Heart left ventricle (tissue), 13 donors: ENCODE measurements at regions not wholly inside any gene's neighbourhood (a gene's known extent, or its start where the extent isn't known, plus 50 kb on each side); places are given as distances from the start of the nearest gene placed in this dataset.

Experiments used
- POLR2A ChIP-seq, 2 donors: fragments of 450-650 bp; IDR thresholded peaks; one replicate each; pipeline ENCODE4 v1.6.1; 2017; ENCODE audit warnings: antibody characterized with exemption in 2 of 2, mild to moderate bottlenecking in 2 of 2, moderate library complexity in 2 of 2
- TF ChIP-seq, protein P1 (sequence below), 12 donors: fragments of 200-600 bp; sonication (generic) in 4 of 12; IDR thresholded peaks; one replicate each; pipeline versions ENCODE4 v1.5.0 to v1.8.0; 2018 to 2022; ENCODE audit warnings: antibody characterized with exemption in 12 of 12, mild to moderate bottlenecking in 5 of 12
- donor health status: ischemic (EF 13 %, LVEDD 7.1; RV severe dilation, severe dysfunction).
- donor health status: DM: no; HTN: yes; CAD: no.
- donor health status: DM: no; HTN: no; CAD: no.
- donor health status: ischemic (EF 25% LVEDD 6.9; RV normal size, moderate dysfunction).
- donor health status: ischemic (EF 25% LVEDD 5.7; RV mildly dilated, moderate dysfunction).
- donor health status: ischemic (EF 35%, LVEDD 5.7; RV mildly dilated, moderate dysfunction).
- donor health status: nonischemic (EF 11% LVEDD 7.7; RV severe dilation, severe dysfunction).
- donor health status: DM: yes; HTN: yes; CAD: no.
- donor health status: PGD.
- donor health status: ischemic (EF 29% LVEDD 5.4; RV normal size, mild dysfunction).
- donor health status: nonischemic (EF 23%, LVEDD 6.1; RV moderate dilation, normal function).

- no peak for TF ChIP-seq POLR2A (IDR thresholded peaks at IDR 0.05)
- TF ChIP-seq, protein P1, sequence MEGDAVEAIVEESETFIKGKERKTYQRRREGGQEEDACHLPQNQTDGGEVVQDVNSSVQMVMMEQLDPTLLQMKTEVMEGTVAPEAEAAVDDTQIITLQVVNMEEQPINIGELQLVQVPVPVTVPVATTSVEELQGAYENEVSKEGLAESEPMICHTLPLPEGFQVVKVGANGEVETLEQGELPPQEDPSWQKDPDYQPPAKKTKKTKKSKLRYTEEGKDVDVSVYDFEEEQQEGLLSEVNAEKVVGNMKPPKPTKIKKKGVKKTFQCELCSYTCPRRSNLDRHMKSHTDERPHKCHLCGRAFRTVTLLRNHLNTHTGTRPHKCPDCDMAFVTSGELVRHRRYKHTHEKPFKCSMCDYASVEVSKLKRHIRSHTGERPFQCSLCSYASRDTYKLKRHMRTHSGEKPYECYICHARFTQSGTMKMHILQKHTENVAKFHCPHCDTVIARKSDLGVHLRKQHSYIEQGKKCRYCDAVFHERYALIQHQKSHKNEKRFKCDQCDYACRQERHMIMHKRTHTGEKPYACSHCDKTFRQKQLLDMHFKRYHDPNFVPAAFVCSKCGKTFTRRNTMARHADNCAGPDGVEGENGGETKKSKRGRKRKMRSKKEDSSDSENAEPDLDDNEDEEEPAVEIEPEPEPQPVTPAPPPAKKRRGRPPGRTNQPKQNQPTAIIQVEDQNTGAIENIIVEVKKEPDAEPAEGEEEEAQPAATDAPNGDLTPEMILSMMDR (IDR thresholded peaks at IDR 0.05): no peak
Observed at GRCh38 chr16:79375351-79375750, 225.2 kb downstream of the MAF start.
